ENCODE measurements at regions not wholly inside any gene's neighbourhood (a gene's known extent, or its start where the extent isn't known, plus 50 kb on each side); places are given as distances from the start of the nearest gene placed in this dataset.
"Not testable (repeated sequence)": the region's sequence is repeated elsewhere in the genome, so short reads cannot be mapped to it uniquely, and the experiment has no call there.

GRCh38 chr17:74118504-74118903 lies 85.0 kb upstream of the RPL38 start:
- DNase-seq (ENCODE audit: low read depth): no peak

GRCh38 chr17:74119049-74119580 lies 84.4 kb upstream of the RPL38 start:
- no peak for DNase-seq (ENCODE audit: low read depth)

- DNase-seq (ENCODE audit: low read depth): no peak
Observed at GRCh38 chr17:74119965-74120364, 83.5 kb upstream of the RPL38 start.

- DNase-seq (ENCODE audit: low read depth): no peak
Observed at GRCh38 chr17:74123350-74123749, 80.1 kb upstream of the RPL38 start.

GRCh38 chr17:74123866-74124444 lies 79.5 kb upstream of the RPL38 start:
- DNase-seq (ENCODE audit: low read depth): no peak

GRCh38 chr17:74125156-74125555 lies 78.3 kb upstream of the RPL38 start:
- DNase-seq (ENCODE audit: low read depth): no peak

- DNase-seq (ENCODE audit: low read depth): no peak
Observed at GRCh38 chr17:74126179-74126900, 77.1 kb upstream of the RPL38 start.

GRCh38 chr17:74126959-74127358 lies 76.5 kb upstream of the RPL38 start:
- DNase-seq (ENCODE audit: low read depth): no peak

- no peak for DNase-seq (ENCODE audit: low read depth)
Observed at GRCh38 chr17:74128456-74129211, 74.8 kb upstream of the RPL38 start.

GRCh38 chr17:74129800-74130199 lies 73.7 kb upstream of the RPL38 start:
- not testable (repeated sequence) for DNase-seq (ENCODE audit: low read depth)

- DNase-seq (ENCODE audit: low read depth): no peak
Observed at GRCh38 chr17:74130276-74130675, 73.2 kb upstream of the RPL38 start.

- no peak for DNase-seq (ENCODE audit: low read depth)
Observed at GRCh38 chr17:74130841-74131240, 72.6 kb upstream of the RPL38 start.

GRCh38 chr17:74132354-74132753 lies 71.1 kb upstream of the RPL38 start:
- no peak for DNase-seq (ENCODE audit: low read depth)

GRCh38 chr17:74133740-74134139 lies 69.7 kb upstream of the RPL38 start:
- no peak for DNase-seq (ENCODE audit: low read depth)

- DNase-seq (ENCODE audit: low read depth): not testable (repeated sequence)
Observed at GRCh38 chr17:74134234-74134633, 69.2 kb upstream of the RPL38 start.

GRCh38 chr17:74134991-74135390 lies 68.5 kb upstream of the RPL38 start:
- no peak for DNase-seq (ENCODE audit: low read depth)

- DNase-seq (ENCODE audit: low read depth): no peak
Observed at GRCh38 chr17:74135391-74136167, 67.9 kb upstream of the RPL38 start.

GRCh38 chr17:74137416-74137815 lies 66.1 kb upstream of the RPL38 start:
- no peak for DNase-seq (ENCODE audit: low read depth)

GRCh38 chr17:74139120-74139519 lies 64.4 kb upstream of the RPL38 start:
- no peak for DNase-seq (ENCODE audit: low read depth)

- DNase-seq (ENCODE audit: low read depth): no peak
Observed at GRCh38 chr17:74140282-74140681, 63.2 kb upstream of the RPL38 start.

- no peak for DNase-seq (ENCODE audit: low read depth)
Observed at GRCh38 chr17:74141612-74142011, 61.9 kb upstream of the RPL38 start.

GRCh38 chr17:74143318-74143717 lies 60.2 kb upstream of the RPL38 start:
- not testable (repeated sequence) for DNase-seq (ENCODE audit: low read depth)

Data from activated T-cell treated with anti-CD3 and anti-CD28 coated beads for 24 hours (primary cell).